HG02642 (cell line): ENCODE measurements at regions not wholly inside any gene's neighbourhood (a gene's known extent, or its start where the extent isn't known, plus 50 kb on each side); places are given as distances from the start of the nearest gene placed in this dataset.

Experiments
- ATAC-seq: cut with Tn5 transposase; IDR thresholded peaks from one replicate; pipeline ENCODE4 v1.9.1; 2021; ENCODE audit warnings: mild to moderate bottlenecking; ENCODE audit not compliant: unreplicated experiment, poor library complexity

- no peak for ATAC-seq
These were observed 673.7 kb upstream of the CCDC54 start for GRCh38 chr3:106703524-106703923.

- ATAC-seq = no peak
These were observed 669.9 kb upstream of the CCDC54 start for GRCh38 chr3:106707347-106707746.

GRCh38 chr3:106710596-106710995, 666.6 kb upstream of the CCDC54 start:
- no peak for ATAC-seq

GRCh38 chr3:106711650-106712049, 665.6 kb upstream of the CCDC54 start:
- no peak for ATAC-seq

- no peak for ATAC-seq
These were observed 662.8 kb upstream of the CCDC54 start for GRCh38 chr3:106714400-106714799.

GRCh38 chr3:106715286-106715685, 662.0 kb upstream of the CCDC54 start:
- no peak for ATAC-seq

GRCh38 chr3:106717178-106717780, 660.0 kb upstream of the CCDC54 start:
- no peak for ATAC-seq

GRCh38 chr3:106719077-106719476, 658.2 kb upstream of the CCDC54 start:
- no peak for ATAC-seq

GRCh38 chr3:106719583-106719982, 657.7 kb upstream of the CCDC54 start:
- no peak for ATAC-seq

GRCh38 chr3:106720510-106720909, 656.7 kb upstream of the CCDC54 start:
- ATAC-seq = no peak

- ATAC-seq = no peak
These were observed 651.7 kb upstream of the CCDC54 start for GRCh38 chr3:106725566-106725965.

GRCh38 chr3:106728315-106729098, 648.7 kb upstream of the CCDC54 start:
- no peak for ATAC-seq

GRCh38 chr3:106729481-106729880, 647.8 kb upstream of the CCDC54 start:
- ATAC-seq = no peak

GRCh38 chr3:106731230-106731629, 646.0 kb upstream of the CCDC54 start:
- no peak for ATAC-seq

GRCh38 chr3:106734712-106735111, 642.5 kb upstream of the CCDC54 start:
- no peak for ATAC-seq

- ATAC-seq = no peak
These were observed 640.0 kb upstream of the CCDC54 start for GRCh38 chr3:106737265-106737664.

- ATAC-seq = no peak
These were observed 637.1 kb upstream of the CCDC54 start for GRCh38 chr3:106740116-106740515.

GRCh38 chr3:106745344-106746168, 631.7 kb upstream of the CCDC54 start:
- no peak for ATAC-seq

GRCh38 chr3:106746286-106746685, 631.0 kb upstream of the CCDC54 start:
- no peak for ATAC-seq

- no peak for ATAC-seq
These were observed 628.6 kb upstream of the CCDC54 start for GRCh38 chr3:106748472-106749262.
